ENCODE measurements at regions not wholly inside any gene's neighbourhood (a gene's known extent, or its start where the extent isn't known, plus 50 kb on each side); places are given as distances from the start of the nearest gene placed in this dataset.

DNA sequence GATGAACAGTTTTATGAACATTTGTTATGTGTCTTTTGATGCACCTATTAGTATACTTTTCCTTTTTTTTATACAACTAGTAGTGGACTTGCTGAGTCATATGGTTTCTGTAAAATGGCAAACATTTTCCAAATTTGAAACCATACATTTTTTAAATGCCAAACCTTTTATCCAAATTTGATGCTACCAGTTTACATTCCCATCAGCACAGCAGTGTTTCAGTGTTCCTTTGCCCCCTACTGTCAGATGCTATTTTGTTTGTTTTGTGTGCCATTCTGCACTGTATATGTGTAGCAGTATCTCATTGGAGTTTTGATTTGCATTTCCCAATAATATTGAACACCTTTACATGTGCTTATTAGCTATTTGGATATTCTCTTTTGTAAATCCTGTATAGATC, 219.4 kb downstream of the TANC2 start:
- no peak for DNase-seq
- TF ChIP-seq POLR2A (IDR thresholded peaks at IDR 0.05) (no peak), EP300 (IDR thresholded peaks at IDR 0.05) (no peak), POLR2AphosphoS5 (IDR thresholded peaks at IDR 0.05) (no peak)
- TF ChIP-seq, protein P1, sequence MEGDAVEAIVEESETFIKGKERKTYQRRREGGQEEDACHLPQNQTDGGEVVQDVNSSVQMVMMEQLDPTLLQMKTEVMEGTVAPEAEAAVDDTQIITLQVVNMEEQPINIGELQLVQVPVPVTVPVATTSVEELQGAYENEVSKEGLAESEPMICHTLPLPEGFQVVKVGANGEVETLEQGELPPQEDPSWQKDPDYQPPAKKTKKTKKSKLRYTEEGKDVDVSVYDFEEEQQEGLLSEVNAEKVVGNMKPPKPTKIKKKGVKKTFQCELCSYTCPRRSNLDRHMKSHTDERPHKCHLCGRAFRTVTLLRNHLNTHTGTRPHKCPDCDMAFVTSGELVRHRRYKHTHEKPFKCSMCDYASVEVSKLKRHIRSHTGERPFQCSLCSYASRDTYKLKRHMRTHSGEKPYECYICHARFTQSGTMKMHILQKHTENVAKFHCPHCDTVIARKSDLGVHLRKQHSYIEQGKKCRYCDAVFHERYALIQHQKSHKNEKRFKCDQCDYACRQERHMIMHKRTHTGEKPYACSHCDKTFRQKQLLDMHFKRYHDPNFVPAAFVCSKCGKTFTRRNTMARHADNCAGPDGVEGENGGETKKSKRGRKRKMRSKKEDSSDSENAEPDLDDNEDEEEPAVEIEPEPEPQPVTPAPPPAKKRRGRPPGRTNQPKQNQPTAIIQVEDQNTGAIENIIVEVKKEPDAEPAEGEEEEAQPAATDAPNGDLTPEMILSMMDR (IDR thresholded peaks at IDR 0.05), result no peak
- Histone ChIP-seq H3K27me3 (no peaks in the 10 kb centered on the region), H3K4me3 (no peak overlapping the region), H3K36me3 (no peaks in the 10 kb centered on the region), H3K4me1 (no peaks in the 10 kb centered on the region), H3K27ac (no peak overlapping the region), H3K9me3 (no peaks in the 10 kb centered on the region)
- ATAC-seq (ENCODE audit: low FRiP score in 2 of 2), result no peak

DNA sequence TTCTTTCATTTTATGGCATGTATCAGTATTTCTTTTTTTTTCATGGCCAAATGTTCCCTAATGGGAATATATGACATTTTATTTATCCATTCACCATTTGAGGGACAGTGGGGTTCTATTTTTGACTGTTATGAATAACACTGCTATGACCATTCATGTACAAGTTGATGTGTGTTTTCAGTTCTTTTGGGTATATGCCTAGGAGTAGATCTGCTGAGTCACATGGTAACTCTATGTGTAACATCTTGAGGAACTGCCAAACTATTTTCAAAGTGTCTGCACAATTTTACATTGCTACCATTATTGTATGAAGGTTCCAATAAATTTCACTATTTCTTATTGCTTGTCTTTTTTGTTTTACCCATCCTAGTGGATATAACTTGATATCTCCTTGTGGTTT, 223.0 kb downstream of the TANC2 start:
- H3K9me3 ChIP-seq, result no peaks in the 10 kb centered on the region
- H3K27me3 ChIP-seq, result no peaks in the 10 kb centered on the region
- H3K27ac ChIP-seq, result no peak overlapping the region
- H3K36me3 ChIP-seq, result no peaks in the 10 kb centered on the region
- ATAC-seq (ENCODE audit: low FRiP score in 2 of 2) (peak in 1 of 2 donors; percentile 35), DNase-seq (no peak)
- H3K4me3 ChIP-seq, result no peak overlapping the region
- no peaks in the 10 kb centered on the region for H3K4me1 ChIP-seq
- TF ChIP-seq, protein P1 (IDR thresholded peaks at IDR 0.05), result no peak
- TF ChIP-seq EP300 (IDR thresholded peaks at IDR 0.05) (no peak), POLR2AphosphoS5 (IDR thresholded peaks at IDR 0.05) (no peak), POLR2A (IDR thresholded peaks at IDR 0.05) (no peak)

DNA sequence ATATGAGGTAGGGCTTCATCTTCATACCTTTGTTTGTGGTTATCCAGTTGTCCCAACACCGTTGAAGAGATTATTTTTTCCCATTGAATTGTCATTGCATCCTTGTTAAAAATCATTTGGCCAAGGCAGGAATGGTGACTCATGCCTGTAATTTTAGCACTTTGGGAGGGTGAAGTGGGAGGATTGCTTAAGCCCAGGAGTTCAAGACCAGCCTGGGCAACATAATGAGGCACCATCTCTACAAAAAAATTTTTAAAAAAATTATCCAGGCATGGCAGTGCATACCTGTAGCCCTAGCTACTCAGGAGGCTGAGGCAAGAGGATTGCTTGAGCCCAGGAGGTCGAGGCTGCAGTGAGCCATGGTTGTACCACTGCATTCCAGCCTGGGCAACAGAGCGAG, 223.9 kb downstream of the TANC2 start:
- WGBS, 2 donors, result 87 to 88% methylated on average over 3 of the region's 3 CpGs
- no peaks in the 10 kb centered on the region for H3K27me3 ChIP-seq
- no peaks in the 10 kb centered on the region for H3K4me1 ChIP-seq
- TF ChIP-seq, protein P1 (IDR thresholded peaks at IDR 0.05), result no peak
- TF ChIP-seq EP300 (IDR thresholded peaks at IDR 0.05) (no peak), POLR2A (IDR thresholded peaks at IDR 0.05) (no peak), POLR2AphosphoS5 (IDR thresholded peaks at IDR 0.05) (no peak)
- H3K4me3 ChIP-seq, result no peak overlapping the region
- H3K9me3 ChIP-seq, result no peaks in the 10 kb centered on the region
- DNase-seq (no peak), ATAC-seq (ENCODE audit: low FRiP score in 2 of 2) (no peak)
- H3K36me3 ChIP-seq, result no peaks in the 10 kb centered on the region
- H3K27ac ChIP-seq, result no peak overlapping the region

DNA sequence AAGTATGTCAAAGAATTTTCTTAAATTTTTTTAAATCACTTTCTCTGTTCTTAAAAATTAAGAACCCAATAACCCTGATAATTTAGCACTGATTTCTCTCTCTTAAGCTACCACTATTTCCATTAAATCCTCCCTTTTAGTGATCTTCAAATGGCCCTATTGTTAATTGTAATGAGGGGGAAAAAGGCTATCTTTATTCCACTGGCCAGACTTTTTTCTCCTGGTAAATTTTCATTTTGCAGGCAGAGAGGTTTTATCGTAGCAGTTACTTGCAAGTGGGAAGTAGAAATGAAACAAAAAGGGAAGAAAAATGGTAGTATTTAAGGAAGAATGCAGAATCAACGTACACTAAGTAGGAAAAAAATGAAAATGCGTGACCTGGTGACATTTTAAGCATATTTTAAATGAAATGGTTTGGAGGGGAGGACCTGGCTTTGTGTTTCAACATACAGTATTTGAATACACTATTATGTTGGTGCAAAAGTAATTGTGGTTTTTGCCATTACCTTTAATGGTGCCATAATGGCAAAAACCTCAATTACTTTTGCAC, 224.9 kb downstream of the TANC2 start:
- Histone ChIP-seq H3K4me1 (no peaks in the 10 kb centered on the region), H3K27me3 (no peaks in the 10 kb centered on the region), H3K9me3 (no peaks in the 10 kb centered on the region), H3K4me3 (no peak overlapping the region), H3K27ac (no peak overlapping the region), H3K36me3 (peaks cover 0 to 5% (median 2%) of the 10 kb centered on the region in 4 donors)
- 76 to 84% methylated on average over 3 of the region's 3 CpGs for WGBS, 2 donors
- no peak for DNase-seq
- TF ChIP-seq, protein P1 (IDR thresholded peaks at IDR 0.05), result no peak
- TF ChIP-seq EP300 (IDR thresholded peaks at IDR 0.05), result no peak
- TF ChIP-seq POLR2AphosphoS5 (IDR thresholded peaks at IDR 0.05), result no peak
- no peak for TF ChIP-seq POLR2A (IDR thresholded peaks at IDR 0.05)
- ATAC-seq (ENCODE audit: low FRiP score in 2 of 2), result no peak

DNA sequence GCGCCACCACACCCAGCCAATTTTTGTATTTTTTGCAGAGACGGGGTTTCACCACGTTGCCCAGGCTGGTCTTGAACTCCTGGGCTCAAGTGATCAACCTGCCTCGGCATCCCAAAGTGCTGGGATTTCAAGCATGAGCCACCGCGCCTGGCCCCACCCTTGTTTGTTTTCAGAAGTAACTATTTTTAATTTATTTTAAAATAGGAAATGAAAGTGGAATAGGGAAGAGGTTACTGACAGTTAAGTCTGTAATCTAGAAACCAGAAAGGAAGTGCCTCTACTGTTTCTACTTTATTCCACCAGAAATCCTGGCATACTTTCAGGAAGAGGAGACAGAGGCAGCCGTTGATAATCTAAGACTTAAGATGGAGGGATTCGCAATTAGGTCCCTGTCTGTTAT, 225.6 kb downstream of the TANC2 start:
- Histone ChIP-seq H3K27me3 (no peaks in the 10 kb centered on the region), H3K4me1 (no peaks in the 10 kb centered on the region), H3K9me3 (no peaks in the 10 kb centered on the region), H3K36me3 (peaks cover 0 to 5% (median 2%) of the 10 kb centered on the region in 4 donors), H3K27ac (no peak overlapping the region), H3K4me3 (no peak overlapping the region)
- no peak for TF ChIP-seq POLR2AphosphoS5 (IDR thresholded peaks at IDR 0.05)
- TF ChIP-seq EP300 (IDR thresholded peaks at IDR 0.05), result no peak
- TF ChIP-seq, protein P1 (IDR thresholded peaks at IDR 0.05), result no peak
- TF ChIP-seq POLR2A (IDR thresholded peaks at IDR 0.05), result no peak
- DNase-seq, result peak in 1 of 2 donors; percentile 45
- ATAC-seq (ENCODE audit: low FRiP score in 2 of 2), result peak in 1 of 2 donors; percentile 61
- WGBS, 2 donors, result 78 to 87% methylated on average over 8 of the region's 8 CpGs
